K562 (cell line): ENCODE measurements at regions not wholly inside any gene's neighbourhood (a gene's known extent, or its start where the extent isn't known, plus 50 kb on each side); places are given as distances from the start of the nearest gene placed in this dataset.

ENCODE experiments used
- ATAC-seq: fragments of 200-7000 bp; cut with Tn5 transposase; 3 replicates; pipeline ENCODE4 v1.9.1; 2020; ENCODE audit warnings: moderate library complexity
- BruUV-seq: library from RNA; stranded (reverse); fragments of 400-500 nt; replicated peaks from 2 replicates; lab custom pipeline; 2021; lab: Mats Ljungman, UMichigan
- CTCF ChIA-PET: fragments of 300-600 bp; formaldehyde crosslinking; extraction: SDS; loops from one replicate; lab custom pipeline; 2021; ENCODE audit warnings: low intra/inter-chr PET ratio; lab: Yijun Ruan, JAX
- POLR2A ChIA-PET: fragments of 300-600, 350-650 bp; sonication (Branson Sonifier 250); formaldehyde crosslinking; extraction: SDS; loops from one replicate; lab custom pipeline; 2021; ENCODE audit warnings: antibody characterized with exemption, inconsistent platforms; lab: Yijun Ruan, JAX
- DNase-seq, 4 experiments: peaks; one replicate each; pipeline versions ENCODE4 v3.0.0 to v3.0.0-alpha.2; 2011 to 2018; ENCODE audit warnings: low spot score in 3 of 4, mixed read lengths in 3 of 4; ENCODE audit errors: extremely low read depth in 1 of 4
- FAIRE-seq: peaks from 2 replicates; lab custom pipeline; 2011; peaks lifted over from hg19 to GRCh38; lab: Jason Lieb, UNC
- H2AFZ ChIP-seq: 2 replicates; pipeline ENCODE4 v1.6.0; 2011; ENCODE audit warnings: low read depth, low read length, control low read depth, inconsistent platforms
- H3K27ac ChIP-seq: fragments of 200-600 bp; 3 replicates; pipeline ENCODE4 v1.8.0; 2011; ENCODE audit warnings: low read depth, mild to moderate bottlenecking, control low read depth, inconsistent platforms, low read length, moderate library complexity, mixed read lengths; ENCODE audit errors: extremely low read depth
- H3K27me3 ChIP-seq, 2 experiments: fragments of 300-600 bp in 1 of 2; 2 replicates in 1 of 2; 3 replicates in 1 of 2; pipeline versions ENCODE4 v1.6.0 to v1.8.0; 2011; ENCODE audit warnings: inconsistent platforms in 2 of 2, low read length in 2 of 2, mild to moderate bottlenecking in 1 of 2, mixed read lengths in 1 of 2, moderate library complexity in 1 of 2; ENCODE audit not compliant: control insufficient read depth in 2 of 2, insufficient read depth in 2 of 2
- H3K36me3 ChIP-seq: fragments of 300-600 bp; 3 replicates; pipeline ENCODE4 v1.8.0; 2011; ENCODE audit warnings: mild to moderate bottlenecking, low read length, inconsistent platforms; ENCODE audit not compliant: control insufficient read depth, insufficient read depth
- H3K4me1 ChIP-seq, 2 experiments: fragments of 200-600 bp in 1 of 2; replicated peaks in 1 of 2; 2 replicates in 1 of 2; 3 replicates in 1 of 2; pipeline versions ENCODE4 v1.5.1 to v1.8.0; 2011; ENCODE audit warnings: inconsistent platforms in 2 of 2, low read length in 2 of 2, mild to moderate bottlenecking in 1 of 2, mixed read lengths in 1 of 2, moderate library complexity in 1 of 2; ENCODE audit not compliant: control insufficient read depth in 2 of 2, insufficient read depth in 2 of 2
- H3K4me2 ChIP-seq: 2 replicates; pipeline ENCODE4 v1.6.1; 2011; ENCODE audit warnings: low read length, control low read depth, inconsistent platforms, mixed read lengths; ENCODE audit not compliant: insufficient read depth
- H3K4me3 ChIP-seq: fragments of 200-600 bp; sonication (generic), shearing (Covaris generic); 2 replicates; pipeline ENCODE4 v1.5.1; 2016; ENCODE audit warnings: control low read depth, inconsistent platforms
- H3K79me2 ChIP-seq: fragments of 200-600 bp; 3 replicates; pipeline ENCODE4 v1.8.0; 2011; ENCODE audit warnings: low read length, inconsistent platforms; ENCODE audit not compliant: control insufficient read depth, insufficient read depth
- H3K9ac ChIP-seq, 2 experiments: 2 replicates each; pipeline versions ENCODE4 v1.6.0 to v1.6.1; 2011; ENCODE audit warnings: low read depth in 2 of 2, low read length in 2 of 2, control low read depth in 1 of 2, inconsistent platforms in 1 of 2, mild to moderate bottlenecking in 1 of 2, mixed read lengths in 1 of 2; ENCODE audit not compliant: insufficient read depth in 1 of 2
- H3K9me1 ChIP-seq: one replicate; pipeline ENCODE4 v1.6.0; 2011; ENCODE audit warnings: inconsistent platforms, mild to moderate bottlenecking, low read length, moderate library complexity; ENCODE audit not compliant: control insufficient read depth, insufficient read depth
- H3K9me3 ChIP-seq: replicated peaks from 2 replicates; pipeline ENCODE4 v1.5.1; 2011; ENCODE audit warnings: low read depth, low read length, inconsistent platforms; ENCODE audit not compliant: control insufficient read depth, insufficient read depth
- H4K20me1 ChIP-seq: replicated peaks from 2 replicates; pipeline ENCODE4 v1.6.1; 2011; ENCODE audit warnings: low read length, inconsistent platforms, mixed read lengths; ENCODE audit not compliant: control insufficient read depth, insufficient read depth
- ATF3 ChIP-seq, 2 experiments: fragments of 450-650 bp in 1 of 2; sonication (generic) in 1 of 2; formaldehyde crosslinking in 1 of 2; IDR thresholded peaks in 1 of 2; conservative IDR thresholded peaks in 1 of 2; 2 replicates each; pipeline versions ENCODE4 v1.6.1 to v1.8.1; 2016 to 2023; ENCODE audit warnings: mild to moderate bottlenecking in 2 of 2, moderate library complexity in 2 of 2, inconsistent platforms in 1 of 2, missing genetic modification reagents in 1 of 2
- BDP1 ChIP-seq: IDR thresholded peaks from 3 replicates; pipeline ENCODE4 v1.6.1; 2011; ENCODE audit not compliant: insufficient read length, insufficient read depth
- CREB3 ChIP-seq: fragments of 450-650 bp; conservative IDR thresholded peaks from 2 replicates; pipeline ENCODE4 v1.6.1; 2016; ENCODE audit warnings: missing genetic modification characterization, low read depth, mild to moderate bottlenecking, missing compliant biosample characterization, moderate library complexity
- MCM3 ChIP-seq: fragments of 450-650 bp; IDR thresholded peaks from 2 replicates; pipeline ENCODE4 v1.6.1; 2016
- PHB2 ChIP-seq: fragments of 450-650 bp; IDR thresholded peaks from 2 replicates; pipeline ENCODE4 v1.6.1; 2017; ENCODE audit warnings: low read depth
- SIN3B ChIP-seq: fragments of 450-650 bp; IDR thresholded peaks from 2 replicates; pipeline ENCODE4 v1.6.1; 2017; ENCODE audit warnings: low read depth, mild to moderate bottlenecking, moderate library complexity
- ZNF444 ChIP-seq: fragments of 250-450 bp; sonication (Bioruptor Pico); IDR thresholded peaks from 2 replicates; pipeline ENCODE4 v1.4.0; 2020; ENCODE audit warnings: mild to moderate bottlenecking, moderate library complexity
- WGBS: fragments of 100-300 bp; shearing (Covaris generic); methylation state at CpG from one replicate; pipeline ENCODE4 v1.1.6; 2016; ENCODE audit warnings: low coverage, mixed read lengths; ENCODE audit not compliant: insufficient coverage; ENCODE audit errors: missing lambda C conversion rate; 5-methylcytosine and 5-hydroxymethylcytosine counted together
- in situ Hi-C: fragments of 300-500 bp; cut with MboI; formaldehyde crosslinking; loops from 4 replicates; pipeline ENCODE4 v1.15.0; 2018; ENCODE audit warnings: inconsistent platforms, mixed read lengths
- intact Hi-C: fragments of 100-400 bp; cut with micrococcal nuclease; formaldehyde crosslinking; loops from 2 replicates; pipeline ENCODE4 v1.14.2; 2022
- TF ChIP-seq, protein P1 (sequence below): IDR thresholded peaks from 3 replicates; pipeline ENCODE4 v1.6.1; 2011; ENCODE audit warnings: borderline replicate concordance, mild to moderate bottlenecking; ENCODE audit not compliant: insufficient read length, insufficient read depth

- Histone ChIP-seq H3K4me2 (no peak overlapping the region), H3K4me1 (no peaks in the 10 kb centered on the region), H3K79me2 (no peaks in the 10 kb centered on the region), H3K36me3 (no peaks in the 10 kb centered on the region), H3K9me3 (no peaks in the 10 kb centered on the region), H3K27me3 (no peaks in the 10 kb centered on the region), H2AFZ (no peak overlapping the region), H3K27ac (no peak overlapping the region), H3K9ac (no peak overlapping the region), H3K9me1 (no peaks in the 10 kb centered on the region), H4K20me1 (no peaks in the 10 kb centered on the region), H3K4me3 (no peak overlapping the region)
- BruUV-seq = no TSS peak
- intact Hi-C loops (no loop called here), in situ Hi-C loops (no loop called here)
- ATAC-seq (no peak), DNase-seq (no peak), FAIRE-seq (no peak)
- ChIA-PET POLR2A (interaction anchor here (1.3 kb wide), 1 partner anchor 9 kb away, joined by 3 read pairs; no protein-coding TSS in a partner anchor), CTCF (no interaction called here)
- 0% methylated on average over 1 of the region's 1 CpG for WGBS
- TF ChIP-seq BDP1 (no peak), SIN3B (no peak), MCM3 (no peak), ZNF444 (no peak), PHB2 (no peak), CREB3 (tag) (no peak), ATF3 (IDR thresholded peaks at IDR 0.05) (no peak), ATF3 (CRISPR knock-in tag; conservative IDR thresholded peaks at IDR 0.05) (no peak)
- TF ChIP-seq, protein P1, sequence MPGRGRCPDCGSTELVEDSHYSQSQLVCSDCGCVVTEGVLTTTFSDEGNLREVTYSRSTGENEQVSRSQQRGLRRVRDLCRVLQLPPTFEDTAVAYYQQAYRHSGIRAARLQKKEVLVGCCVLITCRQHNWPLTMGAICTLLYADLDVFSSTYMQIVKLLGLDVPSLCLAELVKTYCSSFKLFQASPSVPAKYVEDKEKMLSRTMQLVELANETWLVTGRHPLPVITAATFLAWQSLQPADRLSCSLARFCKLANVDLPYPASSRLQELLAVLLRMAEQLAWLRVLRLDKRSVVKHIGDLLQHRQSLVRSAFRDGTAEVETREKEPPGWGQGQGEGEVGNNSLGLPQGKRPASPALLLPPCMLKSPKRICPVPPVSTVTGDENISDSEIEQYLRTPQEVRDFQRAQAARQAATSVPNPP = no peak
Measured at GRCh38 chr3:99529265-99529664, 109.1 kb upstream of the COL8A1 start.
